Thyroid gland (tissue), 4 donors: ENCODE measurements at regions not wholly inside any gene's neighbourhood (a gene's known extent, or its start where the extent isn't known, plus 50 kb on each side); places are given as distances from the start of the nearest gene placed in this dataset.

Experiments
- DNase-seq, 2 donors: peaks; one replicate each; pipeline ENCODE4 v3.0.0-alpha.2; 2019
- H3K27ac ChIP-seq, 3 donors: fragments of 200-600 bp; sonication (generic); 1 replicate in 2 of 3; 2 replicates in 1 of 3; pipeline ENCODE4 v1.5.1; 2016 to 2019; ENCODE audit warnings: mild to moderate bottlenecking in 1 of 3, moderate library complexity in 1 of 3
- H3K27me3 ChIP-seq: fragments of 200-600 bp; sonication (generic); one replicate; pipeline ENCODE4 v1.5.1; 2019
- H3K36me3 ChIP-seq, 2 donors: fragments of 200-600 bp; sonication (generic); one replicate each; pipeline ENCODE4 v1.5.1; 2016 to 2019
- H3K4me1 ChIP-seq, 2 donors: fragments of 200-600 bp; sonication (generic); one replicate each; pipeline ENCODE4 v1.5.1; 2017 to 2019
- H3K4me3 ChIP-seq, 3 donors: fragments of 200-600 bp; sonication (generic); replicated peaks in 1 of 3; 1 replicate in 2 of 3; 2 replicates in 1 of 3; pipeline ENCODE4 v1.5.1; 2016; ENCODE audit warnings: mild to moderate bottlenecking in 1 of 3
- H3K9me3 ChIP-seq: fragments of 200-600 bp; sonication (generic); one replicate; pipeline ENCODE4 v1.5.1; 2017
- POLR2A ChIP-seq, 2 donors: fragments of 450-650 bp; IDR thresholded peaks; one replicate each; pipeline ENCODE4 v1.6.1; 2017; ENCODE audit warnings: antibody characterized with exemption in 2 of 2, mild to moderate bottlenecking in 2 of 2, moderate library complexity in 1 of 2
- WGBS, 2 donors: methylation state at CpG; one replicate each; pipeline ENCODE4 v1.1.5; 2017; 5-methylcytosine and 5-hydroxymethylcytosine counted together
- intact Hi-C: fragments of 100-400 bp; cut with DNase I; formaldehyde crosslinking; loops from one replicate; pipeline ENCODE4 v1.15.1; 2023
- TF ChIP-seq, protein P1 (sequence below), 6 experiments: fragments of 200-600 bp in 3 of 6; fragments of 450-650 bp in 3 of 6; sonication (generic) in 3 of 6; IDR thresholded peaks; one replicate each; pipeline ENCODE4 v1.5.1; 2016 to 2019; ENCODE audit warnings: antibody characterized with exemption in 6 of 6, mild to moderate bottlenecking in 2 of 6, inconsistent platforms in 1 of 6, moderate library complexity in 1 of 6

DNA sequence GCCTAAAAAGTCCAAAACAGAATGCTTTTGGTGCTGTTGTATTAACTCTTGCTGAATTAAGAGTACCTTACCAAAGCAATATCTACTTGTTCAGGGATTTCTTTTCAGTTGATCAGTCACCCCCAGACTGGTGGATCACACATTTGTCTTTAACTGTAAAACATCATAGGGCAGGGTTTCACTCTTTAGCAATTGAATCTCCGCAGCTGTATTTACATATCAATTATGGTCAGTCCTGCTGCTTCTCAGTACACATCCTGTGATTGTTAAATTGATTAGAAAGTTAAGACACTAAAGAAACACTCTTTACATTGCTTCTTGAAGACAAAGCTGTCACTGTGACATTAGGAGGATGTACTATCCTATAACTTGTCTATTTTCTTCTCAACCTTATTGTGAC, 277.1 kb upstream of the ADGRL3 start:
- Histone ChIP-seq H3K27ac (no peak overlapping the region), H3K9me3 (no peaks in the 10 kb centered on the region), H3K4me1 (no peaks in the 10 kb centered on the region), H3K27me3 (no peaks in the 10 kb centered on the region), H3K4me3 (no peak overlapping the region), H3K36me3 (no peaks in the 10 kb centered on the region)
- intact Hi-C loops, result no loop called here
- DNase-seq, result no peak
- 52 to 59% methylated on average over 1 of the region's 1 CpG for WGBS, 2 donors
- TF ChIP-seq, protein P1, sequence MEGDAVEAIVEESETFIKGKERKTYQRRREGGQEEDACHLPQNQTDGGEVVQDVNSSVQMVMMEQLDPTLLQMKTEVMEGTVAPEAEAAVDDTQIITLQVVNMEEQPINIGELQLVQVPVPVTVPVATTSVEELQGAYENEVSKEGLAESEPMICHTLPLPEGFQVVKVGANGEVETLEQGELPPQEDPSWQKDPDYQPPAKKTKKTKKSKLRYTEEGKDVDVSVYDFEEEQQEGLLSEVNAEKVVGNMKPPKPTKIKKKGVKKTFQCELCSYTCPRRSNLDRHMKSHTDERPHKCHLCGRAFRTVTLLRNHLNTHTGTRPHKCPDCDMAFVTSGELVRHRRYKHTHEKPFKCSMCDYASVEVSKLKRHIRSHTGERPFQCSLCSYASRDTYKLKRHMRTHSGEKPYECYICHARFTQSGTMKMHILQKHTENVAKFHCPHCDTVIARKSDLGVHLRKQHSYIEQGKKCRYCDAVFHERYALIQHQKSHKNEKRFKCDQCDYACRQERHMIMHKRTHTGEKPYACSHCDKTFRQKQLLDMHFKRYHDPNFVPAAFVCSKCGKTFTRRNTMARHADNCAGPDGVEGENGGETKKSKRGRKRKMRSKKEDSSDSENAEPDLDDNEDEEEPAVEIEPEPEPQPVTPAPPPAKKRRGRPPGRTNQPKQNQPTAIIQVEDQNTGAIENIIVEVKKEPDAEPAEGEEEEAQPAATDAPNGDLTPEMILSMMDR (IDR thresholded peaks at IDR 0.05), result no peak
- no peak for TF ChIP-seq POLR2A (IDR thresholded peaks at IDR 0.05)

DNA sequence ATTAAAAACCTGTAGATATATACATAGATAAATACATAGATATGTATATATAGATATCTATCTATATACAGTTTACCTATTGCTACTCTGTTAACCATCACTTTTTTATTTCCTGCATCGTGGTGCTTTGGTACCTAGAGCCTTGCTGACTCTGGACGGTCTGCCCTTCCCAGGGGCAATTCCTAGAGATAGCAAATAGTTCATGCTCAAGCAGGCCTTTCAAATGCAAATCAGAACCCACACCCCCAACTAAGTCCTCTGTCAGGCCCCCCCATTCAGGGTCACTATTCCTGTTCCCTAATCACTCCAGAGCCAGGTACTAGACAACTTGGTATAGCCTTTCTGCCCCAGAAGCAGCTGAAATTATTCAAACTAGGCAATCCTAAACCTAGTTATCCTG, 273.5 kb upstream of the ADGRL3 start:
- no peak overlapping the region for H3K27ac ChIP-seq
- H3K9me3 ChIP-seq, result no peaks in the 10 kb centered on the region
- H3K4me3 ChIP-seq, result no peak overlapping the region
- no peaks in the 10 kb centered on the region for H3K4me1 ChIP-seq
- no peaks in the 10 kb centered on the region for H3K36me3 ChIP-seq
- intact Hi-C loops, result no loop called here
- no peaks in the 10 kb centered on the region for H3K27me3 ChIP-seq
- no peak for DNase-seq
- no peak for TF ChIP-seq POLR2A (IDR thresholded peaks at IDR 0.05)
- TF ChIP-seq, protein P1 (IDR thresholded peaks at IDR 0.05), result no peak
- 82 to 85% methylated on average over 2 of the region's 2 CpGs for WGBS, 2 donors

DNA sequence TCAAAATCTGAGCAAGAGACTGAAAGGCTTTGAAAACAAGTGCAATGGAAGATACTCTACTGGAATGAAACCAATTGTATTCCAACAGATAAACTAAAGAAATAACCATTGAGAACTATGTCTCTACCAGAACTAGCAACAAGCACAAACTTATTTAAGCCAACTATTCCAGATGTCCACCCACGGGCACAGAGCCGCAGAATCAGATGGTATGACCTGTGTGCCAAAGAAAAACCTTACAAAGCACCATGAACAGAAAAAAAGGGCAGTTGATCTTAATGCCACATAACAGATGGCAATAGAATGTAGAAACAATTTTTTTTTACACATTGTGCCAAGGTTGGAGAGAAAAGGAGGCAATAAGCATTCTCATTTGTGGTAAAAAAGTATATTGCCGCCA, 269.3 kb upstream of the ADGRL3 start:
- Histone ChIP-seq H3K27me3 (no peaks in the 10 kb centered on the region), H3K4me3 (no peak overlapping the region), H3K4me1 (no peaks in the 10 kb centered on the region), H3K9me3 (no peaks in the 10 kb centered on the region), H3K27ac (no peak overlapping the region), H3K36me3 (no peaks in the 10 kb centered on the region)
- TF ChIP-seq POLR2A (IDR thresholded peaks at IDR 0.05), result no peak
- TF ChIP-seq, protein P1 (IDR thresholded peaks at IDR 0.05), result no peak
- intact Hi-C loops, result no loop called here
- no peak for DNase-seq
- WGBS, 2 donors, result 89 to 90% methylated on average over 3 of the region's 3 CpGs

DNA sequence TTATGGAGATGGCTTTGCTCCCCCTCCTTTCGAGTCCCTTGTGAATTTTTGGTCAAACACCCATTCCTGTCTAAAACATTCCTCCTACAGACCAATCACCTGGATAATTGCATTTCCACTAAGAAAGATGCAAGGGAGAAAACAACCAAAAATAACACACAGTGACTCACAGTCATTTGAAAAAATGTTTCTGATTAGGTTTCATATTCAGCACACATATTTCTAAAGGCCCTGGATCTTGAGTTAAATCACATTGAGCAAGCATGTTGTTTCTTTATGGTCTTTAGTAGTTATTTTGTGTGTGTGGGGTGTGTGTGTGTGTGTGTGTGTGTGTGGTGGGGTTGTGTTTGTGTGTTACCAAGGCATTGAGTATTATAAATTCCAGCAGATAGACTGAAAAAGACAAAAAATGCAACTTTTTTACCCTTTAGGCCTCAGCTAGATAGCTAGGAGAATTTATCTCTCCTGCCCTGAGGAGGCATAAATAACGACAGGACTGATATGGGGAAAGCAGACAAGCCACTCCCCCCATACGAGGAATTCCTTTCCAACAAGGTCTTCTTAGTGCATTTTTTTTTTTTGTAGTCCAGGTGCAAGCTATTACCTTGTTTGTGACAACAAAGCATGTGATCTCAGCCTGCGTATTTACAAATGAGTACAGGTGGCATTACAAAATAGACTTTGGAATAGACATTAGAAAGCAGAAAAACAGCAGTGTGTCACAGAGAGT, 265.4 kb upstream of the ADGRL3 start:
- no peak overlapping the region for H3K4me3 ChIP-seq
- WGBS, 2 donors, result 66 to 67% methylated on average over 4 of the region's 4 CpGs
- intact Hi-C loops, result no loop called here
- TF ChIP-seq, protein P1 (IDR thresholded peaks at IDR 0.05), result no peak
- TF ChIP-seq POLR2A (IDR thresholded peaks at IDR 0.05), result no peak
- no peaks in the 10 kb centered on the region for H3K9me3 ChIP-seq
- H3K27ac ChIP-seq, result no peak overlapping the region
- no peak for DNase-seq
- H3K4me1 ChIP-seq, result no peaks in the 10 kb centered on the region
- no peaks in the 10 kb centered on the region for H3K36me3 ChIP-seq
- H3K27me3 ChIP-seq, result no peaks in the 10 kb centered on the region

DNA sequence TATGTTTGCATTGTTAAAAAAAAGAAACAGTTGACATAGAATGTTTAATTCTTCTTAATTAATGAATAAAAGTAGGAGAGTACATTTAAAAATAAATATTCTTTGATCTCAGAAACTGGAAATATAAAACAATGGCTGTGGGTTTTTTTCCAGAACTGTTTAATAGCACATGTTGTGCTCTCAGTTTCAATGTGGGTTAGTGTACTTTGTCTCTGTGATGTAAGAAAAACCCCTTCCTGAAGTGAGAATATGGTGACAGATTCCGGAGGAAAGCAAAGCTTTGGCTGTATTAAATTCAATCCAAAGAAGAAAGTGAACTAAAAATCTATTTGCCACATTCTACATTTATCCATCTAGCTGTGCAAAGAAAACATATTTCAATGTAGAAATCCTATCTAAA, 261.9 kb upstream of the ADGRL3 start:
- Histone ChIP-seq H3K4me3 (no peak overlapping the region), H3K27me3 (no peaks in the 10 kb centered on the region), H3K9me3 (no peaks in the 10 kb centered on the region), H3K27ac (no peak overlapping the region), H3K36me3 (no peaks in the 10 kb centered on the region), H3K4me1 (no peaks in the 10 kb centered on the region)
- no peak for DNase-seq
- intact Hi-C loops, result no loop called here
- WGBS, 2 donors, result 66 to 79% methylated on average over 1 of the region's 1 CpG
- TF ChIP-seq POLR2A (IDR thresholded peaks at IDR 0.05), result no peak
- TF ChIP-seq, protein P1 (IDR thresholded peaks at IDR 0.05), result no peak
